ENCODE measurements at regions not wholly inside any gene's neighbourhood (a gene's known extent, or its start where the extent isn't known, plus 50 kb on each side); places are given as distances from the start of the nearest gene placed in this dataset.
A peak's percentile ranks its signal among the peaks of the same experiment; 100 is the strongest.
"Not testable (repeated sequence)": the region's sequence is repeated elsewhere in the genome, so short reads cannot be mapped to it uniquely, and the experiment has no call there.

DNA sequence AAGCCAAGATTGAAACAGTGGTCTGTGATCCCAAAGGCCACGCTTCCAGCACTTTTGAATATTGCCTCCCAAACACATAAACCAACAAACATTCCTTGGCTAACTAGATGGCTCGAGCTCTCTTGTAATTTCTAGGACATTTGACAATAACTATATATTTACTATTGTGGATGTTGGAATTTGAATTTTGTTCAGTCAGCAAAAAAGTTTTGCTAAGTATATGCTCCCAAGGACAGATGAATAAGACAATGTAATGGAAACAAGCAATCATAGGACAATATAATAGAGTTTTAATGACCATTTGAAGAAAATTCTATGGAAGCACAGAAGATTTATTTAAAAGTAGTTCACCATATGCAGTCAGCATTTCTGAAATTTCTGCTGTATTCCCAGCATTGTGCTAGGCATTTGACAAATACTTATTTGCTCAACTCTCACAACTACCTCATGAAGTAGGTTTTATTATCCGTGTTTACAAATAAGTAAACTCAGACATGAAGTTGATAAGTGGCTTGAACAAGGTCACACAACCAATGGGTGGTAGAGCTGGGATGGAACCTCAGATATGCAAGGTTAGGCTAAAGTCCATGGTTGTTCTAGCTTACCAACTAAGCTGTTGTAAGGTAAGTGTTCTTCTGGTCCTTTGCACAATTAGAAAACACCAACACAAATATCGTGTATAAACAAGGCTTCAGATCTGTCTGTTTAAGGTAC lies 205.1 kb downstream of the NUFIP1 start:
- no peak for DNase-seq (ENCODE audit: low spot score)

DNA sequence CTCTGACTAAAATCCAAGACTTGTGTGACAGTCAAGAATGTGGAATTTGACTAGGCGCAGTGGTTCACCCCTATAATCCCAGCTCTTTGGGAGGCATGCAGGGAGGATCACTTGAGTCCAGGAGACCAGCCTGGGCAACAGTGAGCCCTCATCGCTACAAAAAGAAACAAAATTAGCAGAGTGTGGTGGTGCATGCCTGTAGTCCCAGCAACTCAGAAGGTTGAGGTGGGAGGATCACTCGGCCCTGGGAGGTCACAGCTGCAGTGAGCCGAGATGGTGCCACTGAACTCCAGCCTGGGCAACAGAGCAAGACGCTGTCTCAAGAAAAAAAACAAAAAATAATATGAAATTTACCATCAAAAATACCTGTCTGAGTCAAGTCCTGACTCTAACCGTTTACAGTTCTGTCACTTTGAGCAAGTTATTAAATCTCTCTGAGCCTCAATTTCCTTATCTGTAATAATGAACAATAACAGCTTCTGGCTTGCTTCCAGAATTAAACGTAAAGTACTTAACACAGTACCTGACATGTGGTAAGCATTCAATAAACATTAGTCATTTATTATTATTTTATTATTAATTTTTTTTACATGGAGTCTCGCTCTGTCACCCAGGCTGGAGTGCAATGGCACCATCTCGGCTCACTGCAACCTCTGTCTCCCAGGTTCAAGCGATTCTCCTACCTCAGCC lies 204.6 kb upstream of the TSC22D1 start:
- no peak for DNase-seq (ENCODE audit: low spot score)

DNA sequence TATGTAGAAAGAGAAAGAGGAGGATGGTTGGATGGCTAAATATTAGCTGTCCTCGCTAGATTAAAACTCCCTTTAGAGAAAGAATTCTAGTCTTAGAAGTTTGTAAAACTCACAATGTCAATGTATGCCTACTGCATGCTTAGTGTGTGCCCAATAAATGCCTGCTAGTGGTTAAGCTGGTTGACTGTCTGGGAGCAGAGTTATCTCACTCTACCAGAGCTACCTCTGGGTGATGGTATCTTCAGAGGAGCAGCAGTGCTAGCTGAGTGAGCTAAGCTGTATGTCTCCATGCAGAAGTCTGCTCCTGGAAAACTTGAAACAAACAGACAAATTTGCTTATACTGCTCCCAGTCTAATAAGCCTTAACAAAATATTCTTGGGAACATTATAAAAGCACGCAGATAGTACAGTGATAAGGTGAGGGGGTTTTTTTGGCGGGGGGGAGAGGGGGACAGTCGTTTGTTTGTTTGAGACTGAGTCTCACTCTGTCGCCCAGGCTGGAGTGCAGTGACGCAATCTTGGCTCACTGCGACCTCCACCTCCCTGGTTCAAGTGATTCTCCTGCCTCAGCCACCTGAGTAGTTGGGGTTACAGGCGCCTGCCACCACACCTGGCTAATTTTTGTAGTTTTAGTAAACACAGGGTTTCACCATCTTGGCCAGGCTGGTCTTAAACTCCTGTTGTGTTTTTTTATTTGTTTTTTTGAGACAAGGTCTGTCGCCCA lies 202.8 kb upstream of the TSC22D1 start:
- no peak for DNase-seq (ENCODE audit: low spot score)

DNA sequence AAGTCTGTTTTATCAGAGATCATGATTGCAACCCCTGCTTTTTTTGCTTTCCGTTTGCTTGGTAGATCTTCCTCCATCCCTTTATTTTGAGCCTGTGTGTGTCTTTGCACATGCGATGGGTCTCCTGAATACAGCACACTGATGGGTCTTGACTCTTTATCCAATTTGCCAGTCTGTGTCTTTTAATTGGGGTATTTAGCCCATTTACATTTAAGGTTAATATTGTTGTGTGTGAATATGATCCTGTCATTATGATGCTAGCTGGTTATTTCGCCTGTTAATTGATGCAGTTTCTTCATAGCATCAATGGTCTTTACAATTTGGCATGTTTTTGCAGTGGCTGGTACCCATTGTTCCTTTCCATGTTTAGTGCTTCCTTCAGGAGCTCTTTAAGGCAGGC lies 199.2 kb upstream of the TSC22D1 start:
- DNase-seq (ENCODE audit: low spot score) = not testable (repeated sequence)

GRCh38 chr13:44770951-44771350 lies 194.8 kb upstream of the TSC22D1 start:
- DNase-seq (ENCODE audit: low spot score) = no peak

- no peak for DNase-seq (ENCODE audit: low spot score)
Measured at GRCh38 chr13:44769686-44770085, 193.6 kb upstream of the TSC22D1 start.

DNA sequence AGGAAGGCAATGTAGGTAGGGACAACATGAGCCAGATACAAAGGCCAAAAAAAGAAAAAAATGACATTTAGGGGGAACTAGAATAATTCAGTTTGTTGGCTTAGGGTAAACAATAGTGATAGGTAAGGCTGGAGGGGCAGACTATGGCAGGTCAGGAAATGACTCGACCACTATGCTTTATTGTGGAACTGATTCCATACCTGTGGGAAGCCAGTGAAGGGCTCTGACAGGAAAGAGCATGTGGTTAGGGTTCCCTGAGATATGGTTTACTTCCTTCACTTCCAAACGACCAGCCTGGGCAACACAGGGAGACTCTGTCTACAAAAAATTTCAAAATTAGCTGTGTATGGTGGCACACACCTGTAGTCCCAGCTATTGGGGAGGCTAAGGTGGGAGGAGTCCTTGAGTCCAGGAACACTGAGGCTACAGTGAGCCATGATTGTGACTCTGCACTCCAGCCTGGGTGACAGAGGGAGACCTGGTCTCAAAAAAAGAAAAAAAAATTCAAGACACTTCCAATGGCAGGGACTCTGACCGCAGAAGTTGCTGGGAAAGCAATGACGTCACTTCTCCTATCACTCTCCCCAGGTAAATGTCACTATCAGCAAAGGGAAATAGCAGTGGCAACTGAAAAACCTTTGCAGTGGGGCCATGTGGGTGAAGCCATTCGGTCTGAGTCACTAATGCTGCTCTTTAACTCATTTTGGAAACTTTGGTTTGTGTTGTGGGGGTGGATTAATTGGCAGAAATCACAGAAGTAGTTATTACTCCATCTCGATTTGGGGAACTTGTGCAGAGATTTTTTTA lies 192.8 kb upstream of the TSC22D1 start:
- no peak for DNase-seq (ENCODE audit: low spot score)

GRCh38 chr13:44768239-44768638 lies 192.1 kb upstream of the TSC22D1 start:
- no peak for DNase-seq (ENCODE audit: low spot score)

- DNase-seq (ENCODE audit: low spot score) = no peak
Measured at GRCh38 chr13:44765001-44765471, 188.9 kb upstream of the TSC22D1 start.

DNA sequence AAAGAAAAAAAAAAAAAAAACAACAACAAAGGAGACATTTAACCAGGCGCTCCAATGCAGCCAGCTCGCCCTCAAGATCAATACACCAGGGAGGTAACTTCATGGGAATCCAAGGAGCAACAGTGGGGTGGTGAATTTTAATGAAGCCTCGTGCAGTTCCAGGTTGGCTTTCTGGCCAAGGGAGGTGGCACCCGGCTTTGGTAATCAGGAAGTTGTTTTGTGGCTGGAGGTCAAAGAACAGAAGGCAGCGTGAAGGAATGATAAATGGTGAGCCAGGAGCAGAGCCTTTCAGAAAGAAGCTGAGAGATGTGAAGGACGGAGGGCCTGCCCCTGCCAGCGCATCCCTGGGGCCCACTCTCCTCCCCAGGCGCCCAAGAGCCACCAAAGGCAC lies 188.2 kb upstream of the TSC22D1 start:
- no peak for DNase-seq (ENCODE audit: low spot score)

- DNase-seq (ENCODE audit: low spot score) = peak; percentile 33
Measured at GRCh38 chr13:44763615-44764301, 187.6 kb upstream of the TSC22D1 start.

GRCh38 chr13:44762911-44763310 lies 186.8 kb upstream of the TSC22D1 start:
- DNase-seq (ENCODE audit: low spot score) = no peak

- no peak for DNase-seq (ENCODE audit: low spot score)
Measured at GRCh38 chr13:44760434-44760833, 184.3 kb upstream of the TSC22D1 start.

- no peak for DNase-seq (ENCODE audit: low spot score)
Measured at GRCh38 chr13:44759384-44760360, 183.5 kb upstream of the TSC22D1 start.

DNA sequence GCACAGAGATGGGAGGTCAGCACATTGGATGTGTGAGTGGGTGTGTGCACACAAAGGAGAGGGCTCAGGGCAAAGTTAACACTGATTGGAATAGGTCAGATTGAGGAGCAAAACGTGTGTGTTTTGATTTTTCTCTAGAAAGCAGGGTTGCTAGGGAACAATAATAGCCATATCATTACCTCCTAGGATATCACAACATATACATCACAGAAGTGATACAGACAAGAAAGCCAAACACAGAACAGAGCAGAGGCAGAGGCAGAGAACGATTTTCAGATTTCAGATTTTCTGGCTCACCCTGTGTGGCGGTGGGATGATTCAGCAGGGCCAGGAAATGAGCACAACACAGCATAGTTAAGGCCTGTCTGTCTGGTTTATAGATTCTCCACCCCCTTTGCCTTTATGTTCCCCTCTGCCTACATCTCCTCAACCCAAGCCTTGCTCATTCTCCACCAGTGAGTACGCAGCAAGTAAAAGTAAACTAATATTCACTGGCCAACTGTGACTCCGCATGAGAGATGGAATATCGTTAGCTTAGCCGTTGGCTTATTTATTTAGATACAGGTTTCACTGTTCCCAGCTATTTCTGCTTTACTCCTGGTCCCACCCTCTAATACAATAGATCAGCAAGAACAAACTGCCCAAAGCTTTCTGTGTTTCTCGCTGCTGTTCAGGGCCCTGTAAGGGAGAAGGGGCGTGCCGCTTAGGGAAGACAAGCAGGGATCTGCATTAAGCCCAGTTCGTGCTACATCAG lies 182.7 kb upstream of the TSC22D1 start:
- DNase-seq (ENCODE audit: low spot score) = no peak

- DNase-seq (ENCODE audit: low spot score) = no peak
Measured at GRCh38 chr13:44757671-44758070, 181.5 kb upstream of the TSC22D1 start.

- DNase-seq (ENCODE audit: low spot score) = no peak
Measured at GRCh38 chr13:44756276-44756810, 180.2 kb upstream of the TSC22D1 start.

DNA sequence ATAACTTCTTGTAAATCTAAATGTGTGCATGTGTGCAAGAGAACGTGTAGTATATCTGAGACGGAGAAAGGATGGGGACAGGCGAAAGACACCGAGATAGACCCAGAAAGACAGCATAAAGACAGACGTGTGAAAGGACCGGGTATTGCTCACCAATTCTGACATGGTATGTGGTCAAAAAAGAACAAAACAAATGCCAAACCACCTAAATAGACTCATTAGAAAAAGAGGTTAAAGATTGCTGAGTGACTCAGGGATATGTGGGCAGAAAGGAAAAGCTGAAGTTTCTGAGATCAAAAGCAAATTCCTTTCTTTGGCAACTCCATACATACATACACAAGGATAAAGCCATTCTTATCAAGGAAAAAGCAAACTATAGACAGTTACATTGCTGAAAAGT lies 179.7 kb upstream of the TSC22D1 start:
- DNase-seq (ENCODE audit: low spot score) = no peak

- no peak for DNase-seq (ENCODE audit: low spot score)
Measured at GRCh38 chr13:44752164-44752563, 176.0 kb upstream of the TSC22D1 start.
